WTC11 (cell line): ENCODE measurements at regions not wholly inside any gene's neighbourhood (a gene's known extent, or its start where the extent isn't known, plus 50 kb on each side); places are given as distances from the start of the nearest gene placed in this dataset.

Experiments
- ATAC-seq: fragments of 200-7000 bp; cut with Tn5 transposase; 2 replicates; pipeline ENCODE4 v1.10.0; 2021; ENCODE audit warnings: mild to moderate bottlenecking, moderate library complexity
- CTCF ChIA-PET: fragments of 300-600 bp; sonication (Branson Sonifier 250); formaldehyde crosslinking; loops from one replicate; lab custom pipeline; 2021; ENCODE audit warnings: antibody characterized with exemption; lab: Charles Lee
- POLR2A ChIA-PET: fragments of 350-600 bp; sonication (Branson Sonifier 250); formaldehyde crosslinking; loops from one replicate; lab custom pipeline; 2021; ENCODE audit warnings: antibody characterized with exemption; lab: Charles Lee
- DNase-seq: peaks from one replicate; pipeline ENCODE4 v3.0.0; 2021; ENCODE audit warnings: low spot score
- H3K27ac Mint-ChIP-seq: 2 replicates; pipeline ENCODE4 v1.8.0; 2021; ENCODE audit warnings: mixed read lengths
- H3K27me3 Mint-ChIP-seq: 2 replicates; pipeline ENCODE4 v1.8.0; 2021; ENCODE audit warnings: low read depth, mild to moderate bottlenecking, moderate library complexity, mixed read lengths
- H3K36me3 Mint-ChIP-seq: 2 replicates; pipeline ENCODE4 v1.8.0; 2021; ENCODE audit warnings: mixed read lengths
- H3K4me1 Mint-ChIP-seq: 2 replicates; pipeline ENCODE4 v1.8.0; 2022; ENCODE audit warnings: mixed read lengths
- H3K4me3 Mint-ChIP-seq: 2 replicates; pipeline ENCODE4 v1.8.0; 2021; ENCODE audit warnings: mild to moderate bottlenecking, moderate library complexity, mixed read lengths
- H3K9me3 Mint-ChIP-seq: 2 replicates; pipeline ENCODE4 v1.8.0; 2021; ENCODE audit warnings: mixed read lengths
- CREB1 ChIP-seq: sonication (generic); formaldehyde crosslinking; IDR thresholded peaks from 2 replicates; pipeline ENCODE4 v1.8.0; 2023; ENCODE audit warnings: mild to moderate bottlenecking, missing genetic modification reagents
- CREM ChIP-seq: sonication (generic); formaldehyde crosslinking; IDR thresholded peaks from 2 replicates; pipeline ENCODE4 v1.8.1; 2022; ENCODE audit warnings: mild to moderate bottlenecking, missing genetic modification reagents, moderate library complexity
- E2F4 ChIP-seq: sonication (generic); formaldehyde crosslinking; IDR thresholded peaks from 2 replicates; pipeline ENCODE4 v1.8.1; 2022; ENCODE audit warnings: low read depth, mild to moderate bottlenecking, moderate library complexity, missing genetic modification reagents, borderline replicate concordance
- EMX1 ChIP-seq: fragments of 250-450 bp; sonication (Bioruptor Pico); IDR thresholded peaks from 2 replicates; pipeline ENCODE4 v1.8.0; 2021; ENCODE audit warnings: mild to moderate bottlenecking
- GRHL2 ChIP-seq: fragments of 250-450 bp; sonication (Bioruptor Pico); IDR thresholded peaks from 2 replicates; pipeline ENCODE4 v1.8.0; 2022; ENCODE audit warnings: mild to moderate bottlenecking, moderate library complexity; ENCODE audit not compliant: insufficient replicate concordance, severe bottlenecking
- JAZF1 ChIP-seq: fragments of 250-450 bp; sonication (Bioruptor Pico); IDR thresholded peaks from 2 replicates; pipeline ENCODE4 v1.9.0; 2021; ENCODE audit warnings: moderate library complexity, mild to moderate bottlenecking, inconsistent platforms
- JUN ChIP-seq: sonication (generic); formaldehyde crosslinking; IDR thresholded peaks from 2 replicates; pipeline ENCODE4 v1.8.0; 2023; ENCODE audit warnings: mild to moderate bottlenecking, missing genetic modification reagents
- MAX ChIP-seq: sonication (generic); formaldehyde crosslinking; IDR thresholded peaks from 2 replicates; pipeline ENCODE4 v1.8.0; 2022; ENCODE audit warnings: mild to moderate bottlenecking, missing genetic modification reagents
- MXD4 ChIP-seq: fragments of 250-450 bp; sonication (Bioruptor Pico); IDR thresholded peaks from 2 replicates; pipeline ENCODE4 v1.8.0; 2021; ENCODE audit warnings: mild to moderate bottlenecking, moderate library complexity, borderline replicate concordance
- NFYB ChIP-seq: sonication (generic); formaldehyde crosslinking; conservative IDR thresholded peaks from 2 replicates; pipeline ENCODE4 v1.8.0; 2022; ENCODE audit warnings: low read depth, missing genetic modification reagents
- NR1H2 ChIP-seq: sonication (generic); formaldehyde crosslinking; IDR thresholded peaks from 2 replicates; pipeline ENCODE4 v1.9.0; 2021; ENCODE audit warnings: mild to moderate bottlenecking, moderate library complexity, missing genetic modification reagents
- OVOL2 ChIP-seq: fragments of 250-450 bp; sonication (Bioruptor Pico); IDR thresholded peaks from 2 replicates; pipeline ENCODE4 v1.9.0; 2021; ENCODE audit warnings: mild to moderate bottlenecking, borderline replicate concordance
- ZNF232 ChIP-seq: sonication (generic); formaldehyde crosslinking; IDR thresholded peaks from 2 replicates; pipeline ENCODE4 v1.8.0; 2022; ENCODE audit warnings: mild to moderate bottlenecking, missing genetic modification reagents
- ZNF317 ChIP-seq: sonication (generic); formaldehyde crosslinking; IDR thresholded peaks from 2 replicates; pipeline ENCODE4 v1.8.1; 2023; ENCODE audit warnings: low read depth, mild to moderate bottlenecking, moderate library complexity, missing genetic modification reagents, borderline replicate concordance
- ZNF416 ChIP-seq: fragments of 250-450 bp; sonication (Bioruptor Pico); IDR thresholded peaks from 2 replicates; pipeline ENCODE4 v1.9.0; 2021; ENCODE audit warnings: mild to moderate bottlenecking, inconsistent platforms
- ZNF671 ChIP-seq: fragments of 250-450 bp; sonication (Bioruptor Pico); IDR thresholded peaks from 2 replicates; pipeline ENCODE4 v1.8.0; 2021; ENCODE audit warnings: mild to moderate bottlenecking
- TF ChIP-seq, protein P1 (sequence below): sonication (generic); formaldehyde crosslinking; IDR thresholded peaks from 2 replicates; pipeline ENCODE4 v1.8.0; 2022; ENCODE audit warnings: mild to moderate bottlenecking, missing genetic modification reagents
- TF ChIP-seq, protein P2 (sequence below): sonication (generic); formaldehyde crosslinking; IDR thresholded peaks from 2 replicates; pipeline ENCODE4 v1.8.1; 2022; ENCODE audit warnings: mild to moderate bottlenecking, missing genetic modification reagents, moderate library complexity, borderline replicate concordance
- TF ChIP-seq, protein P3 (sequence below): fragments of 250-450 bp; sonication (Bioruptor Pico); IDR thresholded peaks from 2 replicates; pipeline ENCODE4 v1.8.0; 2021; ENCODE audit warnings: mild to moderate bottlenecking
- TF ChIP-seq, protein P4 (sequence below): fragments of 250-450 bp; sonication (Bioruptor Pico); IDR thresholded peaks from 2 replicates; pipeline ENCODE4 v1.9.0; 2021; ENCODE audit warnings: moderate library complexity, mild to moderate bottlenecking, inconsistent platforms, borderline replicate concordance
- TF ChIP-seq, protein P5 (sequence below): sonication (generic); formaldehyde crosslinking; IDR thresholded peaks from 2 replicates; pipeline ENCODE4 v1.8.0; 2022; ENCODE audit warnings: missing genetic modification reagents
- TF ChIP-seq, protein P6 (sequence below): sonication (generic); formaldehyde crosslinking; IDR thresholded peaks from 2 replicates; pipeline ENCODE4 v1.8.1; 2023; ENCODE audit warnings: mild to moderate bottlenecking, missing genetic modification reagents, moderate library complexity

DNA sequence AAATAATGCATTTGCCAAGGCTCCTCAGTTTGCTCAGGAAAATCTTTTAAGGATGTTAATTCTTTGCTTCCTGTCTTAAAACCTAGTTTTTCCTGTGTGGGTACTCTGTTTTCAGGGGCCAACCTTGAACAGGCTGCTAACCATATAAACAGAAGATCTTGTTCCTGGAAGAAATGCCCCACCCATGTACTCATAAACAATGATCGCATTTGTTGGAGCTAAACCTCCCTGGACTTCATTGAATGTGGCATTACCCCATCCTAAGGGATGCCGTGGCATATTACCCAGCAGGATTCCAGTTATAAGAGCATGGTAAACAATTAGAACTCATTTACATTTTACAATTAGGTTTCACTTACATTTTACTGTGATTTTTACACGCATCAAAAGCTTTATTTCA, 436.0 kb downstream of the ZNF608 start:
- H3K4me3 Mint-ChIP-seq = no peak overlapping the region
- CTCF ChIA-PET = interaction anchor here (1.3 to 2.2 kb wide), 2 partner anchors 11 to 21 kb away, joined by 4 to 5 read pairs; no protein-coding TSS in a partner anchor
- peaks cover 19% of the 10 kb centered on the region for H3K9me3 Mint-ChIP-seq
- peaks cover 7% of the 10 kb centered on the region for H3K4me1 Mint-ChIP-seq
- peaks cover 18% of the 10 kb centered on the region; the same call in 1 of the 2 replicates for H3K36me3 Mint-ChIP-seq
- TF ChIP-seq ZNF671 (CRISPR knock-in tag) (no peak), NFYB (CRISPR knock-in tag) (no peak), NR1H2 (no peak), ZNF232 (CRISPR knock-in tag) (no peak), CREM (CRISPR knock-in tag) (no peak), ZNF317 (no peak), JAZF1 (no peak)
- TF ChIP-seq, all 79 proteins: peak for 0
- H3K27me3 Mint-ChIP-seq = no peaks in the 10 kb centered on the region
- ATAC-seq = no peak
- H3K27ac Mint-ChIP-seq = no peak overlapping the region
- no peak for DNase-seq
- POLR2A ChIA-PET = no interaction called here

- Mint-ChIP-seq H3K36me3 (peaks cover 12% of the 10 kb centered on the region; the same call in 1 of the 2 replicates), H3K4me1 (peaks cover 7% of the 10 kb centered on the region), H3K9me3 (peaks cover 13% of the 10 kb centered on the region), H3K27me3 (no peaks in the 10 kb centered on the region), H3K4me3 (no peak overlapping the region; the same call in 1 of the 2 replicates), H3K27ac (no peak overlapping the region)
- ATAC-seq (peak; percentile 90), DNase-seq (peak; percentile 28)
- POLR2A ChIA-PET = no interaction called here
- CTCF ChIA-PET = interaction anchor here (1.3 to 2.2 kb wide), 2 partner anchors 12 to 20 kb away, joined by 4 to 5 read pairs; no protein-coding TSS in a partner anchor
- TF ChIP-seq, protein P1, sequence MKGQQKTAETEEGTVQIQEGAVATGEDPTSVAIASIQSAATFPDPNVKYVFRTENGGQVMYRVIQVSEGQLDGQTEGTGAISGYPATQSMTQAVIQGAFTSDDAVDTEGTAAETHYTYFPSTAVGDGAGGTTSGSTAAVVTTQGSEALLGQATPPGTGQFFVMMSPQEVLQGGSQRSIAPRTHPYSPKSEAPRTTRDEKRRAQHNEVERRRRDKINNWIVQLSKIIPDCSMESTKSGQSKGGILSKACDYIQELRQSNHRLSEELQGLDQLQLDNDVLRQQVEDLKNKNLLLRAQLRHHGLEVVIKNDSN (CRISPR knock-in tag) = peak; percentile 54; the same call in 1 of the 2 replicates
- TF ChIP-seq MXD4 (CRISPR knock-in tag) (no peak), CREM (CRISPR knock-in tag) (no peak), E2F4 (CRISPR knock-in tag) (no peak), OVOL2 (CRISPR knock-in tag) (no peak), CREB1 (CRISPR knock-in tag) (no peak), EMX1 (no peak), MAX (peak; percentile 31; the same call in 1 of the 2 replicates), GRHL2 (CRISPR knock-in tag) (no peak), ZNF416 (CRISPR knock-in tag) (no peak), JUN (CRISPR knock-in tag) (no peak)
- TF ChIP-seq, protein P2, sequence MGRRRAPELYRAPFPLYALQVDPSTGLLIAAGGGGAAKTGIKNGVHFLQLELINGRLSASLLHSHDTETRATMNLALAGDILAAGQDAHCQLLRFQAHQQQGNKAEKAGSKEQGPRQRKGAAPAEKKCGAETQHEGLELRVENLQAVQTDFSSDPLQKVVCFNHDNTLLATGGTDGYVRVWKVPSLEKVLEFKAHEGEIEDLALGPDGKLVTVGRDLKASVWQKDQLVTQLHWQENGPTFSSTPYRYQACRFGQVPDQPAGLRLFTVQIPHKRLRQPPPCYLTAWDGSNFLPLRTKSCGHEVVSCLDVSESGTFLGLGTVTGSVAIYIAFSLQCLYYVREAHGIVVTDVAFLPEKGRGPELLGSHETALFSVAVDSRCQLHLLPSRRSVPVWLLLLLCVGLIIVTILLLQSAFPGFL (CRISPR knock-in tag) = no peak
- TF ChIP-seq, protein P3, sequence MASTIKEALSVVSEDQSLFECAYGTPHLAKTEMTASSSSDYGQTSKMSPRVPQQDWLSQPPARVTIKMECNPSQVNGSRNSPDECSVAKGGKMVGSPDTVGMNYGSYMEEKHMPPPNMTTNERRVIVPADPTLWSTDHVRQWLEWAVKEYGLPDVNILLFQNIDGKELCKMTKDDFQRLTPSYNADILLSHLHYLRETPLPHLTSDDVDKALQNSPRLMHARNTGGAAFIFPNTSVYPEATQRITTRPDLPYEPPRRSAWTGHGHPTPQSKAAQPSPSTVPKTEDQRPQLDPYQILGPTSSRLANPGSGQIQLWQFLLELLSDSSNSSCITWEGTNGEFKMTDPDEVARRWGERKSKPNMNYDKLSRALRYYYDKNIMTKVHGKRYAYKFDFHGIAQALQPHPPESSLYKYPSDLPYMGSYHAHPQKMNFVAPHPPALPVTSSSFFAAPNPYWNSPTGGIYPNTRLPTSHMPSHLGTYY (CRISPR knock-in tag) = no peak
- TF ChIP-seq, protein P4, sequence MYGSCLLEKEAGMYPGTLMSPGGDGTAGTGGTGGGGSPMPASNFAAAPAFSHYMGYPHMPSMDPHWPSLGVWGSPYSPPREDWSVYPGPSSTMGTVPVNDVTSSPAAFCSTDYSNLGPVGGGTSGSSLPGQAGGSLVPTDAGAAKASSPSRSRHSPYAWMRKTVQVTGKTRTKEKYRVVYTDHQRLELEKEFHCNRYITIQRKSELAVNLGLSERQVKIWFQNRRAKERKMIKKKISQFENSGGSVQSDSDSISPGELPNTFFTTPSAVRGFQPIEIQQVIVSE (CRISPR knock-in tag) = no peak
- TF ChIP-seq, protein P5, sequence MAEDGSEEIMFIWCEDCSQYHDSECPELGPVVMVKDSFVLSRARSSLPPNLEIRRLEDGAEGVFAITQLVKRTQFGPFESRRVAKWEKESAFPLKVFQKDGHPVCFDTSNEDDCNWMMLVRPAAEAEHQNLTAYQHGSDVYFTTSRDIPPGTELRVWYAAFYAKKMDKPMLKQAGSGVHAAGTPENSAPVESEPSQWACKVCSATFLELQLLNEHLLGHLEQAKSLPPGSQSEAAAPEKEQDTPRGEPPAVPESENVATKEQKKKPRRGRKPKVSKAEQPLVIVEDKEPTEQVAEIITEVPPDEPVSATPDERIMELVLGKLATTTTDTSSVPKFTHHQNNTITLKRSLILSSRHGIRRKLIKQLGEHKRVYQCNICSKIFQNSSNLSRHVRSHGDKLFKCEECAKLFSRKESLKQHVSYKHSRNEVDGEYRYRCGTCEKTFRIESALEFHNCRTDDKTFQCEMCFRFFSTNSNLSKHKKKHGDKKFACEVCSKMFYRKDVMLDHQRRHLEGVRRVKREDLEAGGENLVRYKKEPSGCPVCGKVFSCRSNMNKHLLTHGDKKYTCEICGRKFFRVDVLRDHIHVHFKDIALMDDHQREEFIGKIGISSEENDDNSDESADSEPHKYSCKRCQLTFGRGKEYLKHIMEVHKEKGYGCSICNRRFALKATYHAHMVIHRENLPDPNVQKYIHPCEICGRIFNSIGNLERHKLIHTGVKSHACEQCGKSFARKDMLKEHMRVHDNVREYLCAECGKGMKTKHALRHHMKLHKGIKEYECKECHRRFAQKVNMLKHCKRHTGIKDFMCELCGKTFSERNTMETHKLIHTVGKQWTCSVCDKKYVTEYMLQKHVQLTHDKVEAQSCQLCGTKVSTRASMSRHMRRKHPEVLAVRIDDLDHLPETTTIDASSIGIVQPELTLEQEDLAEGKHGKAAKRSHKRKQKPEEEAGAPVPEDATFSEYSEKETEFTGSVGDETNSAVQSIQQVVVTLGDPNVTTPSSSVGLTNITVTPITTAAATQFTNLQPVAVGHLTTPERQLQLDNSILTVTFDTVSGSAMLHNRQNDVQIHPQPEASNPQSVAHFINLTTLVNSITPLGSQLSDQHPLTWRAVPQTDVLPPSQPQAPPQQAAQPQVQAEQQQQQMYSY (CRISPR knock-in tag) = no peak
- TF ChIP-seq, protein P6, sequence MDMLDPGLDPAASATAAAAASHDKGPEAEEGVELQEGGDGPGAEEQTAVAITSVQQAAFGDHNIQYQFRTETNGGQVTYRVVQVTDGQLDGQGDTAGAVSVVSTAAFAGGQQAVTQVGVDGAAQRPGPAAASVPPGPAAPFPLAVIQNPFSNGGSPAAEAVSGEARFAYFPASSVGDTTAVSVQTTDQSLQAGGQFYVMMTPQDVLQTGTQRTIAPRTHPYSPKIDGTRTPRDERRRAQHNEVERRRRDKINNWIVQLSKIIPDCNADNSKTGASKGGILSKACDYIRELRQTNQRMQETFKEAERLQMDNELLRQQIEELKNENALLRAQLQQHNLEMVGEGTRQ (CRISPR knock-in tag) = peak; percentile 49
Observed at GRCh38 chr5:124309241-124309980, 437.0 kb downstream of the ZNF608 start.
